Natural killer cell (primary cell): ENCODE measurements at regions not wholly inside any gene's neighbourhood (a gene's known extent, or its start where the extent isn't known, plus 50 kb on each side); places are given as distances from the start of the nearest gene placed in this dataset.

Experiments
- ATAC-seq, 3 donors: fragments of 150-1000 bp in 2 of 3; fragments of 200-7000 bp in 1 of 3; cut with Tn5 transposase; 1 replicate in 1 of 3; 2 replicates in 2 of 3; pipeline ENCODE4 v1.10.0; 2021; ENCODE audit warnings: mild to moderate bottlenecking in 2 of 3, moderate library complexity in 2 of 3
- DNase-seq, 2 donors: peaks; one replicate each; pipeline versions ENCODE4 v3.0.0 to v3.0.0-alpha.2; 2013 to 2021; ENCODE audit warnings: mixed read lengths in 1 of 2
- H3K27ac ChIP-seq: one replicate; pipeline ENCODE4 v1.5.1; 2013; ENCODE audit warnings: mild to moderate bottlenecking, low read length
- H3K27me3 ChIP-seq: one replicate; pipeline ENCODE4 v1.6.1; 2013; ENCODE audit warnings: low read length; ENCODE audit not compliant: control insufficient read depth, insufficient read depth
- H3K36me3 ChIP-seq: one replicate; pipeline ENCODE4 v1.6.1; 2013; ENCODE audit warnings: low read length; ENCODE audit not compliant: control insufficient read depth, insufficient read depth
- H3K4me1 ChIP-seq: one replicate; pipeline ENCODE4 v1.6.1; 2013; ENCODE audit warnings: low read length; ENCODE audit not compliant: control insufficient read depth, insufficient read depth
- H3K4me3 ChIP-seq: one replicate; pipeline ENCODE4 v1.5.1; 2013; ENCODE audit warnings: low read length
- H3K9me3 ChIP-seq: one replicate; pipeline ENCODE4 v1.6.1; 2013; ENCODE audit warnings: low read length; ENCODE audit not compliant: control insufficient read depth, insufficient read depth
- H3K27ac Mint-ChIP-seq, 2 donors: one replicate each; pipeline ENCODE4 v1.8.0; 2022; ENCODE audit warnings: mild to moderate bottlenecking in 2 of 2, mixed read lengths in 2 of 2, moderate library complexity in 1 of 2
- H3K27me3 Mint-ChIP-seq, 2 donors: one replicate each; pipeline ENCODE4 v1.8.0; 2022; ENCODE audit warnings: low read depth in 2 of 2, mixed read lengths in 2 of 2
- H3K36me3 Mint-ChIP-seq: one replicate; pipeline ENCODE4 v1.8.0; 2022; ENCODE audit warnings: mixed read lengths
- H3K4me1 Mint-ChIP-seq, 2 donors: one replicate each; pipeline ENCODE4 v1.8.0; 2022; ENCODE audit warnings: mixed read lengths in 2 of 2
- H3K4me3 Mint-ChIP-seq: one replicate; pipeline ENCODE4 v1.8.0; 2022; ENCODE audit warnings: mild to moderate bottlenecking, moderate library complexity, mixed read lengths
- H3K9me3 Mint-ChIP-seq, 2 donors: one replicate each; pipeline ENCODE4 v1.8.0; 2022; ENCODE audit warnings: mixed read lengths in 2 of 2
- WGBS: methylation state at CpG from one replicate; pipeline ENCODE4 v1.1.7; 2013; ENCODE audit warnings: missing lambda C conversion rate; ENCODE audit not compliant: insufficient coverage; 5-methylcytosine and 5-hydroxymethylcytosine counted together
- intact Hi-C: fragments of 100-400 bp; cut with micrococcal nuclease; formaldehyde crosslinking; loops from one replicate; pipeline ENCODE4 v1.14.2; 2022
- TF ChIP-seq, protein P1 (sequence below): fragments of 200-600 bp; IDR thresholded peaks from one replicate; pipeline ENCODE4 v1.8.0; 2022; ENCODE audit warnings: antibody characterized with exemption

GRCh38 chr9:107405511-107405910 is 84.1 kb downstream of the KLF4 start:
- H3K36me3 ChIP-seq = no peaks in the 10 kb centered on the region
- no peak overlapping the region for H3K4me3 ChIP-seq
- 97% methylated on average over 6 of the region's 6 CpGs for WGBS
- H3K27me3 Mint-ChIP-seq = peaks cover 7 to 8% of the 10 kb centered on the region in 2 donors
- TF ChIP-seq, protein P1, sequence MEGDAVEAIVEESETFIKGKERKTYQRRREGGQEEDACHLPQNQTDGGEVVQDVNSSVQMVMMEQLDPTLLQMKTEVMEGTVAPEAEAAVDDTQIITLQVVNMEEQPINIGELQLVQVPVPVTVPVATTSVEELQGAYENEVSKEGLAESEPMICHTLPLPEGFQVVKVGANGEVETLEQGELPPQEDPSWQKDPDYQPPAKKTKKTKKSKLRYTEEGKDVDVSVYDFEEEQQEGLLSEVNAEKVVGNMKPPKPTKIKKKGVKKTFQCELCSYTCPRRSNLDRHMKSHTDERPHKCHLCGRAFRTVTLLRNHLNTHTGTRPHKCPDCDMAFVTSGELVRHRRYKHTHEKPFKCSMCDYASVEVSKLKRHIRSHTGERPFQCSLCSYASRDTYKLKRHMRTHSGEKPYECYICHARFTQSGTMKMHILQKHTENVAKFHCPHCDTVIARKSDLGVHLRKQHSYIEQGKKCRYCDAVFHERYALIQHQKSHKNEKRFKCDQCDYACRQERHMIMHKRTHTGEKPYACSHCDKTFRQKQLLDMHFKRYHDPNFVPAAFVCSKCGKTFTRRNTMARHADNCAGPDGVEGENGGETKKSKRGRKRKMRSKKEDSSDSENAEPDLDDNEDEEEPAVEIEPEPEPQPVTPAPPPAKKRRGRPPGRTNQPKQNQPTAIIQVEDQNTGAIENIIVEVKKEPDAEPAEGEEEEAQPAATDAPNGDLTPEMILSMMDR = no peak
- no peak overlapping the region for H3K4me3 Mint-ChIP-seq
- no peak for ATAC-seq
- H3K4me1 Mint-ChIP-seq = peaks cover 0 to 3% of the 10 kb centered on the region in 2 donors
- H3K27ac ChIP-seq = no peak overlapping the region
- H3K27me3 ChIP-seq = no peaks in the 10 kb centered on the region
- no peaks in the 10 kb centered on the region for H3K9me3 ChIP-seq
- DNase-seq = no peak
- intact Hi-C loops = no loop called here
- no peaks in the 10 kb centered on the region for H3K4me1 ChIP-seq
- peaks cover 0 to 2% of the 10 kb centered on the region in 2 donors for H3K9me3 Mint-ChIP-seq
- H3K36me3 Mint-ChIP-seq = no peaks in the 10 kb centered on the region
- no peak overlapping the region for H3K27ac Mint-ChIP-seq

DNA sequence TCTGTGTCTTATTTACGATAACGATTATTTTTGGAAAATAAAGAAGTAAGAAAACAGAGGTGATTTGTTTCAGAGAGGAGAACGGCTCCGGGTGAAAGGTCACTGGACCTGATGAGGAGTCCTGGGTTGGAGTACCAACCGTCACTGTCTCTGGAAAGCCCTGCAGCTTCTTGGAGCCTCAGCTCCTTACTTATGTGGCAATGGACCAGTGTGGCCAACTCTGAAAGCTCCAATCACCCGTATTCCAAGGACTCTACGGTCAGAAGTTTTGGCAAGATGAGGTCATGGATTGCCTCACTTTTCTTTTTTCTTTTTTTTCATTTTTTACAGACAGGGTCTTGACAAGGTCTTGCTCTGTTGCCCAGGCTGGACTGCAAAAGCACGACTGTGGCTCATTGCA is 84.8 kb downstream of the KLF4 start:
- no peaks in the 10 kb centered on the region for H3K27me3 ChIP-seq
- no peaks in the 10 kb centered on the region for H3K4me1 ChIP-seq
- Mint-ChIP-seq H3K9me3 (no peaks in the 10 kb centered on the region), H3K4me3 (no peak overlapping the region), H3K27ac (no peak overlapping the region), H3K36me3 (no peaks in the 10 kb centered on the region), H3K27me3 (peaks cover 7 to 8% of the 10 kb centered on the region in 2 donors), H3K4me1 (no peaks in the 10 kb centered on the region)
- ATAC-seq (no peak), DNase-seq (no peak)
- no peaks in the 10 kb centered on the region for H3K36me3 ChIP-seq
- intact Hi-C loops = no loop called here
- TF ChIP-seq, protein P1 = no peak
- 88% methylated on average over 8 of the region's 8 CpGs for WGBS
- H3K27ac ChIP-seq = no peak overlapping the region
- no peaks in the 10 kb centered on the region for H3K9me3 ChIP-seq
- no peak overlapping the region for H3K4me3 ChIP-seq

DNA sequence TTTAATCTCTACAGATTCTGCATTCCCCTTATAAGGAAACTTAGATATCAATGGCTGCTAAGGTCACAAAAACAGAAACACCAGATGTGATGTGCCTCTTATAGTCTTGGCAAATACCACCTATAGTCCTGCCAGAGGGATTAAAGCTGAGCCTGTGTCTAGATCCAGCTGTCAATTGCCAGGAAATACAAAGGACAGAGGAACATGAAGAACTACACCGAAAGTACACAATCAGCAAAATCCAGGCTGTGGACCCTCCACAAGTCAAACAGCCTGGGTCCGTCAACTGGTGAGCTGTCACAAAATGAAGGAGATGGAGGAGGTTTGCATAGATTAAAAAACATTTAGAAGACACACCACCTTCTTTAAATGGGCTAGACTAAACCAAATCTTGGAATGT is 85.4 kb downstream of the KLF4 start:
- intact Hi-C loops = no loop called here
- no peak overlapping the region for H3K4me3 ChIP-seq
- no peaks in the 10 kb centered on the region for H3K4me1 ChIP-seq
- no peaks in the 10 kb centered on the region for H3K27me3 ChIP-seq
- DNase-seq (no peak), ATAC-seq (no peak)
- H3K36me3 ChIP-seq = no peaks in the 10 kb centered on the region
- Mint-ChIP-seq H3K27ac (no peak overlapping the region), H3K27me3 (peaks cover 7 to 8% of the 10 kb centered on the region in 2 donors), H3K36me3 (no peaks in the 10 kb centered on the region), H3K4me3 (no peak overlapping the region), H3K9me3 (no peaks in the 10 kb centered on the region), H3K4me1 (no peaks in the 10 kb centered on the region)
- no peaks in the 10 kb centered on the region for H3K9me3 ChIP-seq
- WGBS = 64% methylated on average over 1 of the region's 2 CpGs
- TF ChIP-seq, protein P1 = no peak
- no peak overlapping the region for H3K27ac ChIP-seq
